HFFc6 (cell line): ENCODE measurements at regions not wholly inside any gene's neighbourhood (a gene's known extent, or its start where the extent isn't known, plus 50 kb on each side); places are given as distances from the start of the nearest gene placed in this dataset.
A peak's percentile ranks its signal among the peaks of the same experiment; 100 is the strongest.

ENCODE experiments used
- DNase-seq: peaks from one replicate; pipeline ENCODE4 v3.0.0-alpha.2; 2018
- H3K27ac Mint-ChIP-seq: 2 replicates; pipeline ENCODE4 v1.8.0; 2020; ENCODE audit warnings: mild to moderate bottlenecking, mixed read lengths
- H3K27me3 Mint-ChIP-seq: 2 replicates; pipeline ENCODE4 v1.8.0; 2021; ENCODE audit warnings: mild to moderate bottlenecking, moderate library complexity, mixed read lengths; ENCODE audit not compliant: insufficient read depth
- H3K36me3 Mint-ChIP-seq: 2 replicates; pipeline ENCODE4 v1.8.0; 2021; ENCODE audit warnings: low read depth, mixed read lengths
- H3K4me1 Mint-ChIP-seq: 2 replicates; pipeline ENCODE4 v1.8.0; 2020; ENCODE audit warnings: low read depth, mixed read lengths
- H3K4me3 Mint-ChIP-seq: 2 replicates; pipeline ENCODE4 v1.8.0; 2020; ENCODE audit warnings: mild to moderate bottlenecking, moderate library complexity, mixed read lengths
- H3K9me3 Mint-ChIP-seq: 2 replicates; pipeline ENCODE4 v1.8.0; 2020; ENCODE audit warnings: mild to moderate bottlenecking, mixed read lengths
- TF ChIP-seq, protein P1 (sequence below): fragments of 200-600 bp; sonication (generic); IDR thresholded peaks from 2 replicates; pipeline ENCODE4 v1.5.0; 2021; ENCODE audit warnings: antibody characterized with exemption, mild to moderate bottlenecking

DNA sequence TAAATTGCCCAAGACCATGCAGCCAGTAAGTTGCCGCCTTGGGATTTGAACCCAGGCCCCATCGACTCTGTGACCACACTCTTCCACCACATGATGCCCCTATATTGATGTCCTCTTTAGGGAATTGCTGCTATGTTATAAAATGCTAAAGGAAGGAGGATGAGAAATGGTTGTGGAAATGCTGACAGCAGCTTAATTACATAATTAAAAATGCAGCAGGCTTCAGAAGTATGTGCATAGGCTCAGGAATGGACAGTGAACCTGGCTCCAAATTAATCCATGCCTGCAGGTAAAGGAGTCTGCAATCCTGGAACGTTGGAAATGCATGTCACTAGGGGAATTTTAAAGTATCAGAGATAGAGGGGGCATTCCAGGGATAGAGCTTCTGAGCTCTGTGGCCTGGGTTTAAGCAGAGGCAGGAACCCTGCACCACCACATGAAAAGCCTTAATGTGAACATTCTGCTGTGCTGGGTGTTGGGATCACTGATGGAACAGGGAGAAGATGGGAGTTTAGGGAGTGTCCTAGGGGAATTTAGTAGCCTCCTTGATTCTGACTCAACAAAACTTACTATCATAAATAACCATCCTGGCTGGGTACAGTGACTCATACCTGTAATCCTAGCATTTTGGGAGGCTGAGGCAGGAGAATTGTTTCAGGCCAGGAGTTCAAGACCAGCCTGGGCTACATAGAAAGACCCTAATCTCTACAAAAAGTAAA lies 76.1 kb upstream of the CCDC85A start:
- H3K4me3 Mint-ChIP-seq = no peak overlapping the region
- H3K27me3 Mint-ChIP-seq = peaks cover 20% of the 10 kb centered on the region
- no peak for DNase-seq
- TF ChIP-seq, protein P1, sequence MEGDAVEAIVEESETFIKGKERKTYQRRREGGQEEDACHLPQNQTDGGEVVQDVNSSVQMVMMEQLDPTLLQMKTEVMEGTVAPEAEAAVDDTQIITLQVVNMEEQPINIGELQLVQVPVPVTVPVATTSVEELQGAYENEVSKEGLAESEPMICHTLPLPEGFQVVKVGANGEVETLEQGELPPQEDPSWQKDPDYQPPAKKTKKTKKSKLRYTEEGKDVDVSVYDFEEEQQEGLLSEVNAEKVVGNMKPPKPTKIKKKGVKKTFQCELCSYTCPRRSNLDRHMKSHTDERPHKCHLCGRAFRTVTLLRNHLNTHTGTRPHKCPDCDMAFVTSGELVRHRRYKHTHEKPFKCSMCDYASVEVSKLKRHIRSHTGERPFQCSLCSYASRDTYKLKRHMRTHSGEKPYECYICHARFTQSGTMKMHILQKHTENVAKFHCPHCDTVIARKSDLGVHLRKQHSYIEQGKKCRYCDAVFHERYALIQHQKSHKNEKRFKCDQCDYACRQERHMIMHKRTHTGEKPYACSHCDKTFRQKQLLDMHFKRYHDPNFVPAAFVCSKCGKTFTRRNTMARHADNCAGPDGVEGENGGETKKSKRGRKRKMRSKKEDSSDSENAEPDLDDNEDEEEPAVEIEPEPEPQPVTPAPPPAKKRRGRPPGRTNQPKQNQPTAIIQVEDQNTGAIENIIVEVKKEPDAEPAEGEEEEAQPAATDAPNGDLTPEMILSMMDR = no peak
- no peaks in the 10 kb centered on the region for H3K9me3 Mint-ChIP-seq
- peaks cover 25% of the 10 kb centered on the region for H3K4me1 Mint-ChIP-seq
- H3K36me3 Mint-ChIP-seq = no peaks in the 10 kb centered on the region; the same call in 1 of the 2 replicates
- no peak overlapping the region for H3K27ac Mint-ChIP-seq

DNA sequence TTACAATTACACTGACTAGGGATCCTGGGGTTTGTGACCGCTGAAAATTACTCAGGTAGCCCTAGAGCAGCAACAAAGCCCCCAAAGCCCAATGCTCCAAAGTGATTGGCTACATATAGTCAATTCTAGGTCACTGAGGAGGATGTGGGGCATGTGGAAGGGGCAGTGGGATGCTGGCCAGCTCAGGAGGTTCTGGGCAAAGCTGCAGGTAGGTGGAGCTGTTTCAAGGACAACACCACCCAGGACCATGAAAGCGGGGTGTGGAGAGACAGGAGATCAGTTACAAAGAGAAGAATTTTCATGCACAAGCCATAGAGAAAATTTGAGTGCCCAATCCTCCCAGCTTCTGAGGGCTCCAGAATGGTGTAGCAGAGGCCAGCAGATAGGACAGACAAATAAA lies 75.0 kb upstream of the CCDC85A start:
- H3K36me3 Mint-ChIP-seq = no peaks in the 10 kb centered on the region; the same call in 1 of the 2 replicates
- TF ChIP-seq, protein P1 = peak; percentile 24; the same call in 1 of the 2 replicates
- H3K27ac Mint-ChIP-seq = no peak overlapping the region
- H3K27me3 Mint-ChIP-seq = peaks cover 26% of the 10 kb centered on the region
- H3K4me3 Mint-ChIP-seq = no peak overlapping the region
- peaks cover 13% of the 10 kb centered on the region for H3K4me1 Mint-ChIP-seq
- no peak for DNase-seq
- no peaks in the 10 kb centered on the region for H3K9me3 Mint-ChIP-seq

DNA sequence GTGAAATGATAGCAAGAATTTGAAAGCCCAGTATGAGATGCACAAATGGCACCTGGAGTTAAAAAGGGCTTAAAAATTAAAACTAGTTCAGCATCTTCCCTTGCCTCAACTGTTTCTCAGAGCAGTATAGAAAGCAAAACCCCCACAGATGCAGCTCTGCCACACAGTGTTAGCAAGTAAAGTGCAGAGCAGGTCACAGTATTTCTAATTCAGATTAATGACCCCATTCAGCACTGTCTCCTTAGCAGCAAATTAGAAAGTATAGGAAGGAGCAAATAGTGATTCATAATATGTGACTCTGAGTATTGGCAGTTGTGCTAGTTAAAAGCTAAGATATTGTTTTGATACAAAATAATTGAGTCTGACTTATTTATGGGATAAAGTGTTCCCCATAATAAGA lies 73.8 kb upstream of the CCDC85A start:
- TF ChIP-seq, protein P1 = no peak
- H3K9me3 Mint-ChIP-seq = no peaks in the 10 kb centered on the region
- no peak for DNase-seq
- no peak overlapping the region for H3K27ac Mint-ChIP-seq
- H3K4me1 Mint-ChIP-seq = peaks cover 9% of the 10 kb centered on the region; the same call in 1 of the 2 replicates
- no peaks in the 10 kb centered on the region; the same call in 1 of the 2 replicates for H3K36me3 Mint-ChIP-seq
- no peak overlapping the region for H3K4me3 Mint-ChIP-seq
- H3K27me3 Mint-ChIP-seq = peaks cover 27% of the 10 kb centered on the region

DNA sequence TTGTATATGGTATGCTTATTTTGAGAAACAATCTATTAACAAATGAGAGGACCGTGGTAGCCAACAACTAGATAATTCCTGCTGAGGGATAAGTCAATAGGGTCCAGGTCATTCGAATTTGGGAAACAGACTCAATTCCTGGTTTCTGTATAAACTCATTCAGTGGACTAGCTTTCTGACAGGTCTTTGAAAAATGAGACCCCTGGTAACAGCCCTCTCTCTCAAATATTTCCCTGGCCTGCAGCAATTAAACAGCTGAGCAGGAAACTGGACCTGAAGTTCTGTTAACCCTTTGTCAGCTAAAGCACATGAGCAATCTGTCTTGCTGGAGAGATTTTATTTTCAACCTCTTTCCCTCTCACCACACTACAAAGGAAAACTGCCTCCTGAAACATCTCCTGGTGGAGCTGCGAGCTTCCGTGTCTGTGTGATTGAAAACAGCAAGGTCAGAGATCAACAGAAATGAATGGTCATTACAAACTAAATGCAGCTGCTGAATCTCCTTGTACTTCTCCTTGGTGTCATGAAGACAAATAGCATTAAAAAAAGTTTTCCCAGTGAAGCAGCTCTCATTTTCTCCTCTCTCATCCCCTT lies 70.3 kb upstream of the CCDC85A start:
- Mint-ChIP-seq H3K36me3 (no peaks in the 10 kb centered on the region; the same call in 1 of the 2 replicates), H3K4me3 (no peak overlapping the region), H3K4me1 (peaks cover 11% of the 10 kb centered on the region; the same call in 1 of the 2 replicates), H3K27ac (no peak overlapping the region), H3K9me3 (no peaks in the 10 kb centered on the region), H3K27me3 (peaks cover 27% of the 10 kb centered on the region)
- TF ChIP-seq, protein P1 = no peak
- DNase-seq = no peak

DNA sequence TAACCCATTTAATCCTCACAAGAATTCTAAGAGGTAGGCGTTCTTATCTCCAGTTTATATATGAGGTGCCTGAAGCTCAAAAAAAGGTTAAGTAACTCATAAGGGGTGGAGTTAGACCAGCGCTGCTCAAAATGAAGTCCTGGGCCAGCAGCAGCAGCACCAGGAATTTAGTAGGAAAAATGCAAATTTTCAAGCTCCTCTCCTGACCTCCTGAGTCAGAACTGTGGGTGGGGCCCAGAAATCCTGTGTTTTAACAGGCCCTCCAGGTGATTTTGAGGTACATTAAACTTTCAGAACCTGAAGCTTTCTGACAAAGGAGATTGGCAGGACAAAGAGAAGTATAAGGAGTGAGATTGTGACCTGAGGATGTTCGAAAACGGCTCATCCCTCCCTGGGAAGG lies 66.0 kb upstream of the CCDC85A start:
- Mint-ChIP-seq H3K4me3 (no peak overlapping the region; the same call in 1 of the 2 replicates), H3K36me3 (no peaks in the 10 kb centered on the region; the same call in 1 of the 2 replicates), H3K27ac (no peak overlapping the region; the same call in 1 of the 2 replicates), H3K9me3 (no peaks in the 10 kb centered on the region), H3K27me3 (peaks cover 35% of the 10 kb centered on the region), H3K4me1 (peaks cover 20% of the 10 kb centered on the region; the same call in 1 of the 2 replicates)
- no peak for DNase-seq
- TF ChIP-seq, protein P1 = no peak
